ENCODE measurements at regions not wholly inside any gene's neighbourhood (a gene's known extent, or its start where the extent isn't known, plus 50 kb on each side); places are given as distances from the start of the nearest gene placed in this dataset.
"Not testable (repeated sequence)": the region's sequence is repeated elsewhere in the genome, so short reads cannot be mapped to it uniquely, and the experiment has no call there.

GRCh38 chr19:30680399-30680798, 308.2 kb downstream of the ZNF536 start:
- H3K9me3 Mint-ChIP-seq; DNase-seq; H3K4me3 Mint-ChIP-seq; H3K36me3 Mint-ChIP-seq (ENCODE audit: low read depth); CTCF ChIA-PET; H3K4me1 Mint-ChIP-seq (ENCODE audit: low read depth); H3K27ac Mint-ChIP-seq: not testable (repeated sequence)
- intact Hi-C loops (cut with micrococcal nuclease): loop anchor here (5.0 kb wide), 2 partner anchors 1362 to 1542 kb away; no protein-coding TSS in a partner anchor
- H3K27me3 Mint-ChIP-seq (ENCODE audit: low read depth): peaks cover 31% of the 10 kb centered on the region

GRCh38 chr19:30679789-30680188, 307.6 kb downstream of the ZNF536 start:
- Mint-ChIP-seq H3K4me1 (ENCODE audit: low read depth) (no peaks in the 10 kb centered on the region), H3K4me3 (no peak overlapping the region), H3K36me3 (ENCODE audit: low read depth) (no peaks in the 10 kb centered on the region), H3K9me3 (no peaks in the 10 kb centered on the region), H3K27me3 (ENCODE audit: low read depth) (peaks cover 28% of the 10 kb centered on the region), H3K27ac (no peak overlapping the region)
- intact Hi-C loops (cut with micrococcal nuclease): loop anchor here (5.0 kb wide), 2 partner anchors 1363 to 1543 kb away; no protein-coding TSS in a partner anchor
- CTCF ChIA-PET: no interaction called here
- no peak for DNase-seq

GRCh38 chr19:30679153-30679702, 307.0 kb downstream of the ZNF536 start:
- DNase-seq: no peak
- no peaks in the 10 kb centered on the region for H3K36me3 Mint-ChIP-seq (ENCODE audit: low read depth)
- H3K9me3 Mint-ChIP-seq: no peaks in the 10 kb centered on the region
- H3K4me3 Mint-ChIP-seq: no peak overlapping the region
- CTCF ChIA-PET: interaction anchor here (0.6 kb wide), 1 partner anchor 8 kb away, joined by 3 read pairs; no protein-coding TSS in a partner anchor
- H3K27me3 Mint-ChIP-seq (ENCODE audit: low read depth): peaks cover 24% of the 10 kb centered on the region
- no peaks in the 10 kb centered on the region for H3K4me1 Mint-ChIP-seq (ENCODE audit: low read depth)
- H3K27ac Mint-ChIP-seq: no peak overlapping the region
- intact Hi-C loops (cut with micrococcal nuclease): no loop called here

- Mint-ChIP-seq H3K36me3 (ENCODE audit: low read depth) (no peaks in the 10 kb centered on the region), H3K9me3 (no peaks in the 10 kb centered on the region), H3K4me1 (ENCODE audit: low read depth) (no peaks in the 10 kb centered on the region), H3K4me3 (no peak overlapping the region), H3K27ac (no peak overlapping the region), H3K27me3 (ENCODE audit: low read depth) (peaks cover 21% of the 10 kb centered on the region)
- intact Hi-C loops (cut with micrococcal nuclease): no loop called here
- CTCF ChIA-PET: interaction anchor here (1.1 kb wide), 1 partner anchor 11 kb away, joined by 5 read pairs; no protein-coding TSS in a partner anchor
- DNase-seq: no peak
Measured at GRCh38 chr19:30678168-30678567, 306.0 kb downstream of the ZNF536 start.

GRCh38 chr19:30677702-30678101, 305.5 kb downstream of the ZNF536 start:
- peaks cover 19% of the 10 kb centered on the region for H3K27me3 Mint-ChIP-seq (ENCODE audit: low read depth)

GRCh38 chr19:30676990-30677679, 305.0 kb downstream of the ZNF536 start:
- Mint-ChIP-seq H3K4me3 (no peak overlapping the region), H3K27me3 (ENCODE audit: low read depth) (peaks cover 14% of the 10 kb centered on the region), H3K27ac (no peak overlapping the region), H3K9me3 (no peaks in the 10 kb centered on the region), H3K4me1 (ENCODE audit: low read depth) (no peaks in the 10 kb centered on the region), H3K36me3 (ENCODE audit: low read depth) (no peaks in the 10 kb centered on the region)
- CTCF ChIA-PET: interaction anchor here (1.1 kb wide), 1 partner anchor 10 kb away, joined by 5 read pairs; no protein-coding TSS in a partner anchor
- intact Hi-C loops (cut with micrococcal nuclease): no loop called here
- DNase-seq: no peak

More at GRCh38 chr19:30677702-30678101, 305.5 kb downstream of the ZNF536 start:
- DNase-seq: no peak
- CTCF ChIA-PET: interaction anchor here (1.1 kb wide), 1 partner anchor 11 kb away, joined by 5 read pairs; no protein-coding TSS in a partner anchor
- no peak overlapping the region for H3K4me3 Mint-ChIP-seq
- no peaks in the 10 kb centered on the region for H3K4me1 Mint-ChIP-seq (ENCODE audit: low read depth)
- H3K9me3 Mint-ChIP-seq: no peaks in the 10 kb centered on the region
- H3K27ac Mint-ChIP-seq: no peak overlapping the region
- no peaks in the 10 kb centered on the region for H3K36me3 Mint-ChIP-seq (ENCODE audit: low read depth)
- intact Hi-C loops (cut with micrococcal nuclease): no loop called here

GRCh38 chr19:30675086-30675485, 302.9 kb downstream of the ZNF536 start:
- intact Hi-C loops (cut with micrococcal nuclease): no loop called here
- Mint-ChIP-seq H3K9me3 (no peaks in the 10 kb centered on the region), H3K27ac (no peak overlapping the region), H3K4me3 (no peak overlapping the region), H3K36me3 (ENCODE audit: low read depth) (no peaks in the 10 kb centered on the region), H3K27me3 (ENCODE audit: low read depth) (peaks cover 17% of the 10 kb centered on the region), H3K4me1 (ENCODE audit: low read depth) (no peaks in the 10 kb centered on the region)
- no peak for DNase-seq
- CTCF ChIA-PET: interaction anchor here (0.9 to 1.9 kb wide), 2 partner anchors 8 kb away, joined by 3 to 7 read pairs; no protein-coding TSS in a partner anchor

- Mint-ChIP-seq H3K36me3 (ENCODE audit: low read depth) (no peaks in the 10 kb centered on the region), H3K4me3 (no peak overlapping the region), H3K9me3 (no peaks in the 10 kb centered on the region), H3K27me3 (ENCODE audit: low read depth) (peaks cover 18% of the 10 kb centered on the region), H3K4me1 (ENCODE audit: low read depth) (no peaks in the 10 kb centered on the region), H3K27ac (no peak overlapping the region)
- DNase-seq: no peak
- CTCF ChIA-PET: interaction anchor here (0.9 to 1.9 kb wide), 2 partner anchors 8 kb away, joined by 3 to 7 read pairs; no protein-coding TSS in a partner anchor
- intact Hi-C loops (cut with micrococcal nuclease): no loop called here
Measured at GRCh38 chr19:30674656-30675055, 302.5 kb downstream of the ZNF536 start.

- CTCF ChIA-PET: interaction anchor here (1.9 kb wide), 1 partner anchor 10 kb away, joined by 7 read pairs; no protein-coding TSS in a partner anchor
- no peaks in the 10 kb centered on the region for H3K9me3 Mint-ChIP-seq
Measured at GRCh38 chr19:30673336-30673735, 301.2 kb downstream of the ZNF536 start.

GRCh38 chr19:30672926-30673325, 300.7 kb downstream of the ZNF536 start:
- DNase-seq: no peak
- CTCF ChIA-PET: interaction anchor here (0.7 to 1.9 kb wide), 2 partner anchors 10 to 20 kb away, joined by 4 to 7 read pairs; no protein-coding TSS in a partner anchor
- Mint-ChIP-seq H3K27me3 (ENCODE audit: low read depth) (peaks cover 30% of the 10 kb centered on the region), H3K36me3 (ENCODE audit: low read depth) (no peaks in the 10 kb centered on the region), H3K4me1 (ENCODE audit: low read depth) (no peaks in the 10 kb centered on the region), H3K27ac (no peak overlapping the region), H3K9me3 (no peaks in the 10 kb centered on the region), H3K4me3 (no peak overlapping the region)
- intact Hi-C loops (cut with micrococcal nuclease): no loop called here

More at GRCh38 chr19:30673336-30673735, 301.2 kb downstream of the ZNF536 start:
- Mint-ChIP-seq H3K27me3 (ENCODE audit: low read depth) (peaks cover 29% of the 10 kb centered on the region), H3K36me3 (ENCODE audit: low read depth) (no peaks in the 10 kb centered on the region), H3K4me1 (ENCODE audit: low read depth) (no peaks in the 10 kb centered on the region), H3K4me3 (no peak overlapping the region), H3K27ac (no peak overlapping the region)
- intact Hi-C loops (cut with micrococcal nuclease): no loop called here
- no peak for DNase-seq

- H3K4me3 Mint-ChIP-seq: no peak overlapping the region
- H3K9me3 Mint-ChIP-seq: no peaks in the 10 kb centered on the region
- DNase-seq: no peak
- no peaks in the 10 kb centered on the region for H3K4me1 Mint-ChIP-seq (ENCODE audit: low read depth)
- no peak overlapping the region for H3K27ac Mint-ChIP-seq
- peaks cover 29% of the 10 kb centered on the region for H3K27me3 Mint-ChIP-seq (ENCODE audit: low read depth)
- CTCF ChIA-PET: interaction anchor here (0.9 kb wide), 1 partner anchor 11 kb away, joined by 4 read pairs; no protein-coding TSS in a partner anchor
- intact Hi-C loops (cut with micrococcal nuclease): no loop called here
- H3K36me3 Mint-ChIP-seq (ENCODE audit: low read depth): no peaks in the 10 kb centered on the region
Measured at GRCh38 chr19:30671622-30672051, 299.5 kb downstream of the ZNF536 start.

- Mint-ChIP-seq H3K36me3 (ENCODE audit: low read depth) (no peaks in the 10 kb centered on the region), H3K4me3 (no peak overlapping the region), H3K9me3 (no peaks in the 10 kb centered on the region), H3K27me3 (ENCODE audit: low read depth) (peaks cover 29% of the 10 kb centered on the region), H3K27ac (no peak overlapping the region), H3K4me1 (ENCODE audit: low read depth) (no peaks in the 10 kb centered on the region)
- CTCF ChIA-PET: no interaction called here
- intact Hi-C loops (cut with micrococcal nuclease): no loop called here
- no peak for DNase-seq
Measured at GRCh38 chr19:30671367-30671619, 299.1 kb downstream of the ZNF536 start.
